ENCODE measurements at regions not wholly inside any gene's neighbourhood (a gene's known extent, or its start where the extent isn't known, plus 50 kb on each side); places are given as distances from the start of the nearest gene placed in this dataset.

DNA sequence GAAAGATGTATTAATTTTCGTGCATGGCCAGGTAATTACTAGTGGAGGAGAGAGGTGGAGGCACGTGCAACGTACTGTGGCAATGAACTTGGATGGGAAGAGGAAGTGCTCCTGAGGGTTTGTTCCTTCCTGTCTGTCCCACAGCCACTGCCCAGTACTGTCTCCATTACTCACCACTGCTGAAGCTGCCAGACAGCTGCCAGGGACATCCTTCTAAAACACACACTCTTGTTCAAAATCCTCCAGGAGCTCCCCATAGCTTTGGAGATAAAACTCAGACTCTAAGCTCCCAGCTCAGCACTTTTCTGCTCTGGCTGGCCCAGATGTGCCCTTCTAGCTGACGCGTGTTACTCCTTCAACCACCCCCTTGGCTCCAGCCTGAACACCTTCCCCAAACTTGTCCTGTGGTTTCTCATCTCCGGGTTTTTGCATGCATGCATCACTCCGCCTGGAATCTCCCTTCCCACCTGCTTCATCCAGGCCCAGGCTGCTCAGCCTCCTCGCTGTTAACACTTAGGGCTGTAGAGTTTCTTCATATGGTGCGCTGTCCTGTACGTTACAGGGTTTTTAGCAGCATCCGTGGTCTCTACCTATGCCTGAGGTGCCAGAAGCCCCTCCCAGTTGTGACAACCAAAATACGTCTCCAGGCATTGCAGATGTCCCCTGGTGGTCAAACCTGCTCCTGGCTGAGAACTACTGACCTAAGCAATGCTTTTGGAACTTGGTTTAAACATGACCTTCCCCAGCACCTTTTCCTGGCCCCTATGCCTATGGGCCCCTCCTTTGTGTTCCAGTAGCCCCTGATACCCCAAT is 69.5 kb downstream of the C11orf91 start:
- no peak for TF ChIP-seq EZH2 (IDR thresholded peaks at IDR 0.05; ENCODE audit: borderline replicate concordance, low read depth, low read length, severe bottlenecking)
- TF ChIP-seq, protein P1, sequence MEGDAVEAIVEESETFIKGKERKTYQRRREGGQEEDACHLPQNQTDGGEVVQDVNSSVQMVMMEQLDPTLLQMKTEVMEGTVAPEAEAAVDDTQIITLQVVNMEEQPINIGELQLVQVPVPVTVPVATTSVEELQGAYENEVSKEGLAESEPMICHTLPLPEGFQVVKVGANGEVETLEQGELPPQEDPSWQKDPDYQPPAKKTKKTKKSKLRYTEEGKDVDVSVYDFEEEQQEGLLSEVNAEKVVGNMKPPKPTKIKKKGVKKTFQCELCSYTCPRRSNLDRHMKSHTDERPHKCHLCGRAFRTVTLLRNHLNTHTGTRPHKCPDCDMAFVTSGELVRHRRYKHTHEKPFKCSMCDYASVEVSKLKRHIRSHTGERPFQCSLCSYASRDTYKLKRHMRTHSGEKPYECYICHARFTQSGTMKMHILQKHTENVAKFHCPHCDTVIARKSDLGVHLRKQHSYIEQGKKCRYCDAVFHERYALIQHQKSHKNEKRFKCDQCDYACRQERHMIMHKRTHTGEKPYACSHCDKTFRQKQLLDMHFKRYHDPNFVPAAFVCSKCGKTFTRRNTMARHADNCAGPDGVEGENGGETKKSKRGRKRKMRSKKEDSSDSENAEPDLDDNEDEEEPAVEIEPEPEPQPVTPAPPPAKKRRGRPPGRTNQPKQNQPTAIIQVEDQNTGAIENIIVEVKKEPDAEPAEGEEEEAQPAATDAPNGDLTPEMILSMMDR (IDR thresholded peaks at IDR 0.05; ENCODE audit: extremely low read depth in 1 of 2, insufficient read depth in 1 of 2, low read depth in 1 of 2, low read length in 2 of 2): no peak
- no peak for TF ChIP-seq POLR2AphosphoS5 (IDR thresholded peaks at IDR 0.05; ENCODE audit: insufficient read depth, low read depth, low read length)
- TF ChIP-seq, protein P2, sequence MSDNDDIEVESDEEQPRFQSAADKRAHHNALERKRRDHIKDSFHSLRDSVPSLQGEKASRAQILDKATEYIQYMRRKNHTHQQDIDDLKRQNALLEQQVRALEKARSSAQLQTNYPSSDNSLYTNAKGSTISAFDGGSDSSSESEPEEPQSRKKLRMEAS (IDR thresholded peaks at IDR 0.05; ENCODE audit: insufficient read depth, insufficient read length): no peak
